ENCODE measurements at regions not wholly inside any gene's neighbourhood (a gene's known extent, or its start where the extent isn't known, plus 50 kb on each side); places are given as distances from the start of the nearest gene placed in this dataset.
"Not testable (repeated sequence)": the region's sequence is repeated elsewhere in the genome, so short reads cannot be mapped to it uniquely, and the experiment has no call there.

GRCh38 chr9:87039809-87040392, 92.6 kb upstream of the GAS1 start:
- intact Hi-C loops (cut with DNase I) = loop anchor here (10.0 kb wide), 1 partner anchor 75 kb away; no protein-coding TSS in a partner anchor
- Histone ChIP-seq H3K36me3 (no peaks in the 10 kb centered on the region), H3K27me3 (no peaks in the 10 kb centered on the region), H3K27ac (replicated peaks in 1 of 4) (no peak overlapping the region), H3K9me3 (no peaks in the 10 kb centered on the region), H3K4me3 (no peak overlapping the region), H3K4me1 (peaks cover 0 to 25% (median 14%) of the 10 kb centered on the region in 4 donors)
- WGBS = 95% methylated on average over 1 of the region's 1 CpG
- DNase-seq (ENCODE audit: extremely low spot score) = no peak
- TF ChIP-seq EP300 (IDR thresholded peaks at IDR 0.05) (no peak), POLR2A (IDR thresholded peaks at IDR 0.05; ENCODE audit: low read depth) (no peak), CTCF (IDR thresholded peaks at IDR 0.05) (no peak)

GRCh38 chr9:87040410-87041009, 93.2 kb upstream of the GAS1 start:
- intact Hi-C loops (cut with DNase I) = no loop called here
- Histone ChIP-seq H3K27ac (replicated peaks in 1 of 4) (no peak overlapping the region), H3K36me3 (no peaks in the 10 kb centered on the region), H3K9me3 (no peaks in the 10 kb centered on the region), H3K4me1 (peaks cover 0 to 19% (median 8%) of the 10 kb centered on the region in 4 donors), H3K4me3 (no peak overlapping the region), H3K27me3 (no peaks in the 10 kb centered on the region)
- no peak for DNase-seq (ENCODE audit: extremely low spot score)
- TF ChIP-seq CTCF (IDR thresholded peaks at IDR 0.05) (no peak), POLR2AphosphoS5 (IDR thresholded peaks at IDR 0.05) (no peak), EP300 (IDR thresholded peaks at IDR 0.05) (no peak), POLR2A (IDR thresholded peaks at IDR 0.05; ENCODE audit: low read depth) (no peak)
- WGBS = 88% methylated on average over 2 of the region's 2 CpGs

GRCh38 chr9:87041553-87042235, 94.4 kb upstream of the GAS1 start:
- DNase-seq (ENCODE audit: extremely low spot score); intact Hi-C loops (cut with DNase I); H3K4me3 ChIP-seq; H3K27me3 ChIP-seq; H3K9me3 ChIP-seq; H3K27ac ChIP-seq (replicated peaks in 1 of 4); H3K4me1 ChIP-seq; H3K36me3 ChIP-seq: not testable (repeated sequence)
- 94% methylated on average over 29 of the region's 29 CpGs for WGBS

GRCh38 chr9:87049929-87050608, 102.8 kb upstream of the GAS1 start:
- DNase-seq (ENCODE audit: extremely low spot score); H3K4me1 ChIP-seq; intact Hi-C loops (cut with DNase I); H3K4me3 ChIP-seq; H3K36me3 ChIP-seq; H3K27ac ChIP-seq (replicated peaks in 1 of 4); H3K27me3 ChIP-seq: not testable (repeated sequence)
- peaks cover 0 to 12% (median 7%) of the 10 kb centered on the region in 4 donors for H3K9me3 ChIP-seq
- 76% methylated on average over 2 of the region's 2 CpGs for WGBS

- Histone ChIP-seq H3K36me3 (no peaks in the 10 kb centered on the region), H3K27me3 (no peaks in the 10 kb centered on the region), H3K4me1 (no peaks in the 10 kb centered on the region), H3K27ac (replicated peaks in 1 of 4) (no peak overlapping the region), H3K9me3 (no peaks in the 10 kb centered on the region), H3K4me3 (no peak overlapping the region)
- TF ChIP-seq EP300 (IDR thresholded peaks at IDR 0.05) (no peak), POLR2AphosphoS5 (IDR thresholded peaks at IDR 0.05) (no peak), CTCF (IDR thresholded peaks at IDR 0.05) (no peak), POLR2A (IDR thresholded peaks at IDR 0.05; ENCODE audit: low read depth) (no peak)
- intact Hi-C loops (cut with DNase I) = no loop called here
- WGBS = 76% methylated on average over 2 of the region's 2 CpGs
- DNase-seq (ENCODE audit: extremely low spot score) = no peak
Measured at GRCh38 chr9:87054999-87055686, 107.8 kb upstream of the GAS1 start.

All from esophagus muscularis mucosa (tissue), 4 donors.